ENCODE measurements at regions not wholly inside any gene's neighbourhood (a gene's known extent, or its start where the extent isn't known, plus 50 kb on each side); places are given as distances from the start of the nearest gene placed in this dataset.

- no peak for TF ChIP-seq KDM1A (IDR thresholded peaks at IDR 0.05; ENCODE audit: borderline replicate concordance, low read length)
- TF ChIP-seq POLR2AphosphoS5 (IDR thresholded peaks at IDR 0.05; ENCODE audit: low read depth, low read length): no peak
- TF ChIP-seq CTCF (IDR thresholded peaks at IDR 0.05; ENCODE audit: control extremely low read depth in 1 of 3, insufficient read depth in 1 of 3, low read depth in 1 of 3, low read length in 3 of 3): no peak
- no peak for TF ChIP-seq HDAC2 (IDR thresholded peaks at IDR 0.05; ENCODE audit: borderline replicate concordance in 1 of 2, low read depth in 2 of 2, low read length in 2 of 2)
- no peak for TF ChIP-seq MAFK (IDR thresholded peaks at IDR 0.05; ENCODE audit: low read depth, low read length)
- no peak for TF ChIP-seq CEBPB (IDR thresholded peaks at IDR 0.05; ENCODE audit: low read depth, low read length)
- no peak for TF ChIP-seq EP300 (IDR thresholded peaks at IDR 0.05; ENCODE audit: borderline replicate concordance in 1 of 2, low read depth in 2 of 2, low read length in 2 of 2)
- TF ChIP-seq GABPA (IDR thresholded peaks at IDR 0.05; ENCODE audit: borderline replicate concordance, insufficient read depth, low read length): no peak
- TF ChIP-seq BCL11A (IDR thresholded peaks at IDR 0.05; ENCODE audit: low read depth in 2 of 2, low read length in 2 of 2): no peak
- no peak for TF ChIP-seq EZH2 (IDR thresholded peaks at IDR 0.05; ENCODE audit: low read depth, low read length, severe bottlenecking)
- TF ChIP-seq NANOG (IDR thresholded peaks at IDR 0.05; ENCODE audit: insufficient read depth, low read depth, low read length, poor library complexity, severe bottlenecking): no peak
- no peak for TF ChIP-seq PHF8 (conservative IDR thresholded peaks at IDR 0.05; ENCODE audit: low read depth, low read length)
- no peak for TF ChIP-seq BRCA1 (IDR thresholded peaks at IDR 0.05; ENCODE audit: low read depth, low read length)
Observed at GRCh38 chr1:203565981-203566380, 60.7 kb upstream of the ATP2B4 start.
